NCI-H146 treated with DMSO at 0.1 percent for 48 hours (cell line): ENCODE measurements at regions not wholly inside any gene's neighbourhood (a gene's known extent, or its start where the extent isn't known, plus 50 kb on each side); places are given as distances from the start of the nearest gene placed in this dataset.
A peak's percentile ranks its signal among the peaks of the same experiment; 100 is the strongest.
"Not testable (repeated sequence)": the region's sequence is repeated elsewhere in the genome, so short reads cannot be mapped to it uniquely, and the experiment has no call there.

Source experiments
- DNase-seq: peaks from one replicate; lab custom pipeline; 2025; ENCODE audit not compliant: unreplicated experiment; lab: John Stamatoyannopoulos, UW

- DNase-seq: no peak
Observed at GRCh38 chr10:78654047-78654590, 414.6 kb upstream of the ZMIZ1 start.

GRCh38 chr10:78655979-78656378 is 412.8 kb upstream of the ZMIZ1 start:
- DNase-seq: peak; percentile 82

GRCh38 chr10:78656417-78657162 is 412.2 kb upstream of the ZMIZ1 start:
- peak; percentile 83 for DNase-seq

DNA sequence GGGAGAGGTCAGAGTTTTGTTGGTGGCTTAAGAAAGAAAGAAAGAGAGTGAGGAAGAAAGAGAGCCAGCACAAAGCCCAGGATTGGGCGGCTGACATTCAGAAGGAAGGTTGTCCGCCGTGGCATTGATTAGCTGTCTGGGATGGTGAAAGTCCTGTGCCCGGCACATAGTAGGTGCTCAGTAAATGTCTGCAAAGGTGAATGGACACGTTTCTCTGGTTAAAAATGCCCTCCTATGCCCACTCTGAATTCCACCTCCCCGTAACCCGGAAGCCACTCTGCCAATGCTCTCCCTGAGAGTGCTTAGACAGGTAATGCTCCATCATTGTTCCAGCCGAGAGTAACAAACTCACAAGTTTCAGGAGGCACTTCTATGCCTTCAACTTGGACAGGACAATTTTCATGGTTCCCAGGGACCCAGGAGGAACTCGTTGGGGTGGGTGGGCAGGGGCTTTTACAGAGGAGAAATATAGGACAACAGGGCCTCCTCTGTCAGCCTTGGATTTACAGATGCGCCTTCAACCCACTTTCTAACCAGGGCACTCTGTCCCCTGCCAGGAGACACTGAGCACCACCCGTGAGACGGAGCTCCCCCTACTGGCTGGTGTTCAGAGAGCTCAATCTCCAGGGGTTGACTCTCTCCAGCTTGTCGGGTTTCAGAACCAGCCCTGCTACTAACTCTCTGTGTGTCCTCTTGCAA is 411.5 kb upstream of the ZMIZ1 start:
- peak; percentile 68 for DNase-seq

DNA sequence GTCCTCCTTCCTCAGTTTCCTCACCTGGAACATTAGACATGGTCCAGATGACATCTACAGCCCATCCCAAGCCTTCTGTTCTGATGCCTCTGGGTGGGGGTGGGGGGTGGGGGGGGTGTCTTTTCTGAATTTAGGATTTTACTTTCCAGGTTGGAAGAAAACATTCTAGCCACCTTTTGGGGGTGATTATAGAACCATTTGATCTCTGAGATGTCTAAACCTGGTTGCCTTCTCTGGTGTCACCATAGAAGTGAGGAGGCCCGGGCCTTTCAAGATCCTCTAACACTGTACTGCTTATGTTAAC is 411.0 kb upstream of the ZMIZ1 start:
- no peak for DNase-seq

GRCh38 chr10:78658645-78659597 is 409.8 kb upstream of the ZMIZ1 start:
- DNase-seq: no peak

DNA sequence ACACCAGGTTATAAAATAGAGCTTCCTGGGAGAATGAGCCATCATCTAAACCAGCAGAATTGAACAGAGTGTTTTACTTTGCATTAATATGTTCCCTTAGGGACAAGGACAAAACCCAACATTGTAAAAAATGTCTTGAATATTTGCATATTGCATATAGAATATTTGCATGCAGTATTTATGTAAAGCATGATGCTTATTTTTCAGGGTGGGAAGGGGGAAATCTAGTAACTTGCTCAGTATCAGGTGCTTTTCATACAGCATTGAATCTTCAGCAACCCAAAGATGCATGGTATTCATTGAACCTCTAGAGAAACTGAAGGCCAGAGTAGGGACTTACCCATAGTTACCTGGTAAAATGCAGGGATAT is 409.2 kb upstream of the ZMIZ1 start:
- DNase-seq: no peak

- DNase-seq: no peak
Observed at GRCh38 chr10:78660446-78661106, 408.2 kb upstream of the ZMIZ1 start.

DNA sequence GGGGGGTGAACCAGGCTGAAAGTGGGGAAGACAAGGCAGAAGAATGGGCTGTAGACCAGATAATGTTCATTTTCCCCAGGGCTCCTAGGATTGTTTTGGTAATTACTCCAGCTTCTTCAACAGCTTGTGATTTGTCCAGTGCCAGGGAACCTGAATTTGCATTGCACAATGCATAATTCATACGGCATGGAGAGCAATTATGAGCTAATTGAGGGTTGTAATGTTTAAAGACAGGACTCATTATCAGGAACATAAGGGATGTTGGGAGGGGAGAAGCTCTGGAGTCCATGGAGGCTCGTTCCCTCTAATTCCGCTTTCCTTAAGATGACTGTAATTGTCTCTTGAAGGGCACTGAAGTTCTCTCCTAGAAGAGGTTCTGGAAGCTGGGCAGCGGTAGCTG is 405.0 kb upstream of the ZMIZ1 start:
- peak; percentile 61 for DNase-seq

- no peak for DNase-seq
Observed at GRCh38 chr10:78664929-78665553, 403.7 kb upstream of the ZMIZ1 start.

GRCh38 chr10:78672918-78673317 is 395.8 kb upstream of the ZMIZ1 start:
- DNase-seq: no peak

DNA sequence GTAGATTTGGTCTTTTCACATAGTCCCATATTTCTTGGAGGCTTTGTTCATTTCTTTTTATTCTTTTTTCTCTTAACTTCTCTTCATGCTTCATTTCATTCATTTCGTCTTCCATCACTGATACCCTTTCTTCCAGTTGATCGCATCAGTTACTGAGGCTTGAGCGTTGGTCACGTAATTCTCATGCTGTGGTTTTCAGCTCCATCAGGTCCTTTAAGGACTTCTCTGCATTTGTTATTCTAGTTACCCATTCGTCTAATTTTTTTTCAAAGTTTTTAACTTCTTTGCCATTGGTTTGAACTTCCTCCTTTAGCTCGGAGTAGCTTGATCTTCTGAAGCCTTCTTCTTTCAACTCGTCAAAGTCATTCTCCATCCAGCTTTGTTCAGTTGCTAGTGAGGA is 387.6 kb upstream of the ZMIZ1 start:
- not testable (repeated sequence) for DNase-seq

DNA sequence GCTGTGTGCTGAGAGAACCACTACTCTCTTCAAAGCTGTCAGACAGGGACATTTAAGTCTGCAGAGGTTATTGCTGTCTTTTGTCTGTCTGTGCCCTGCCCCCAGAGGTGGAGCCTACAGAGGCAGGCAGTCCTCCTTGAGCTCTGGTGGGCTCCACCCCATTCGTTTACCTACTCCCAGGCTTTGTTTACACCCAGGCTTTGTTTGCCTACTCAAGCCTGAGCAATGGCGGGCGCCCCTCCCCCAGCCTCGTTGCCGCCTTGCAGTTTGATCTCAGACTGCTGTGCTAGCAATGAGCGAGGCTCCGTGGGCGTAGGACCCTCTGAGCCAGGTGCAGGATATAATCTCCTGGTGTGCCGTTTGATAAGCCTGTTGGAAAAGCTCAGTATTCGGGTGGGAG is 386.8 kb upstream of the ZMIZ1 start:
- not testable (repeated sequence) for DNase-seq

- peak; percentile 30 for DNase-seq
Observed at GRCh38 chr10:78684947-78685346, 383.8 kb upstream of the ZMIZ1 start.

DNA sequence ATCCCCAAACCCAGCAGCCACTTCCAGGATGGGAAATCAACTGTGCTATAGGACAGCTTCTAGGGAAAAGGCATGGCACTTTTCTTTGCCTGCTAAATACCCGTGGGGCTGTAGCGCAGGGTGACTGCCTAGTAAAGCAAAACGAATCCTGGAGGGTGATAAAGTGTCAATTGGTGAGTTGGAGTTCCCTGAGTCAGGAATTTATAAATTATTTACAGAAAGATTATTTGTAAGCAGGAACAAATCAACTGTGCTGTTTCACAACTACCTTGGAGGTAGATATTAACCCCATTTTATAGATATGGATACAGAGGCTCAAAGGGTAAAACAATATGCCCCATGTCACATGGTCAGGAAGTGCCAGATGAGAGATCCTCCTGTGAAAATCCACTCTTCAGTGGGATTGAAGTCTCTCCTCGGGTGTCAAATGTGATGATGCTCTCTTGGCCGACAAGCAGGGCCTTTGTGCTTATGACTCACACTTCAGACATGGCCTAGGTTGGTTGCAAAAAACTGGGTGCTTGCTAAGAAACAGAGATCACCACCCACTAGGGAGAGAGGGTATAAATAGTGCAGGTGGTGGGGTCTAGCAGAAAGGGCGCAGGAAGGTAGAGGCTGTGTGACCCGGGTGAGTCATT is 383.2 kb upstream of the ZMIZ1 start:
- DNase-seq: no peak

DNA sequence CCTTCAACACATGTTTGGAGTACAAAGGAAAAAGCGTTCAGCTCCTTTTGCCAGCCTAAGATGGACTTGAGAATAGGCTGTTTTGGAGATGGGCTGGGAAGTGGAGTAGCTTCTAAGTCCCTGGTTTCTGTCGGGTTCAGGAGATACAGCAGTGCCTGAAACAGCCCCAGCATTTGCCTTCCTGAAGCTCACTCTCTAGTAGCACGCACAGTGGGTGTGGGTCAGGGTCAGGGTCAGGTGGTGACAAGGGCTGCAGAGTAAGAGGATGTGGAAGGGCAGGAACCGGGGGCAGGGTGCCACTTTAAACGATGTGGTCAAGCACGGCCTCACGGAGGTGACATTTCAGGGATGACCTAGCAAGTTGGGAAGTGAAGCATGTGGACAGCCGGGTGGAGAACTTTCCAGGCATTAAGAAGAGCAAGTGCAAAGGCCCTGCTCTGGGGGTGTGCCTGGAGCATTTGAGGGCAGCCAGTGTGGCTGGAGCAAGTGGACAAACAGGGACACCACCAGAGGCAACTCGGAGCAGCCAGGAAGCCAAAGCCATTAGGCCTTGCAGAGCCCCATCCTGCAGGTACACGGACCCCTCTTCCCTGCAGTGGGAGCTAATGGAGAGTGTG is 382.2 kb upstream of the ZMIZ1 start:
- DNase-seq: no peak

DNA sequence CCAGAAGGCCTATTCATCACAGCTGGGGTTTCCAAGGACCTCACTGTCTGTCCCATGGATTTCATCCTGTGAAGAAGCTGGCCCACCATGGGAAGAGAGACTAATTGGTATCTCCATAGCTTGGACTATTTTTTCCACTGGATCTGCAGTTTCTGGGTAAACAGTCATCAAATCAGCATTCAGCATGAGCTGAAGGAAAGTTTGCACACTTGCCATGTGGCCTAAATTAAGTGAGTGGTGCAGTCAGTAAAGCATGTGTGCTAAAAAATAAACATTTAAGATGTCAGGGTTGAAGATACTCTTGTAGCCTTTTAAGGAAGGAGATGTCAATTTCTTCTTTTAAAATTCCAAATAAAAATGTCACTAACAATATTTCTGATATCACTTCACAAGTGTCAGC is 381.1 kb upstream of the ZMIZ1 start:
- DNase-seq: no peak

DNA sequence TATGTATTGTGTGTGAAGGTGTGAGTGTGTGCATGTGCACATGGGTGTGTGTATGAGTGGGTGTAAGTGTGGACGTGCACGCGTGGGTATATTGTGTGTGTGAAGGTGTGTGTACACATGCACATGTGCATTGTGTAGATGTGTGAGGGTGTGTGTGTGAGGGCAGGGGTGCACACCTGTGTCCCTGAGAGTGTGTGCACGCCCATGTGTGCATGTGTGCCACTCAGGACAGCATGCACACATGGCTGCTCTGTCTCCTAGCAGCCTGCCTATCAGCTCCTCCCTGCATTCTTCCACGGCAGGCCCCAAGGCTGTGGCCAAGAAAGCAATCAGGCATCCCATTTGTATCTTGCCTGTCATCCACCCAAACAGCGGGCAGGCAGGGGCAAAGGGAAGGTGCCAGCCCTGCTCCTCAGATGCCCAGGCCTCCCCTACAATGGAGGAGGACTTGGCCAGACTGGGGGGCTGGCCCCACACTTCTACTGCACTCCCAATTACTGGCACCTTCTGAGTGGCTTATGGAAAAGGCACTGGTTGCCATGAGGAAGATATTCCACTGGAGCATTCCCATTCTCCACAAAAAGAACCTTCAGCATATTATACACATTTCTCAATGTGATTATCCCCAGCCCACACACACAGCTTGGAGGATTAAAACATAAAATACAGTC is 380.4 kb upstream of the ZMIZ1 start:
- DNase-seq: no peak
